ENCODE measurements at regions not wholly inside any gene's neighbourhood (a gene's known extent, or its start where the extent isn't known, plus 50 kb on each side); places are given as distances from the start of the nearest gene placed in this dataset.

- TF ChIP-seq REST (IDR thresholded peaks at IDR 0.05) (no peak), RXRA (IDR thresholded peaks at IDR 0.05) (no peak), NR2F2 (IDR thresholded peaks at IDR 0.05) (no peak), RAD21 (IDR thresholded peaks at IDR 0.05) (no peak), HNF4G (IDR thresholded peaks at IDR 0.05) (no peak)
Observed at GRCh38 chr10:4129866-4130477, 345.0 kb upstream of the KLF6 start (continued).

DNA sequence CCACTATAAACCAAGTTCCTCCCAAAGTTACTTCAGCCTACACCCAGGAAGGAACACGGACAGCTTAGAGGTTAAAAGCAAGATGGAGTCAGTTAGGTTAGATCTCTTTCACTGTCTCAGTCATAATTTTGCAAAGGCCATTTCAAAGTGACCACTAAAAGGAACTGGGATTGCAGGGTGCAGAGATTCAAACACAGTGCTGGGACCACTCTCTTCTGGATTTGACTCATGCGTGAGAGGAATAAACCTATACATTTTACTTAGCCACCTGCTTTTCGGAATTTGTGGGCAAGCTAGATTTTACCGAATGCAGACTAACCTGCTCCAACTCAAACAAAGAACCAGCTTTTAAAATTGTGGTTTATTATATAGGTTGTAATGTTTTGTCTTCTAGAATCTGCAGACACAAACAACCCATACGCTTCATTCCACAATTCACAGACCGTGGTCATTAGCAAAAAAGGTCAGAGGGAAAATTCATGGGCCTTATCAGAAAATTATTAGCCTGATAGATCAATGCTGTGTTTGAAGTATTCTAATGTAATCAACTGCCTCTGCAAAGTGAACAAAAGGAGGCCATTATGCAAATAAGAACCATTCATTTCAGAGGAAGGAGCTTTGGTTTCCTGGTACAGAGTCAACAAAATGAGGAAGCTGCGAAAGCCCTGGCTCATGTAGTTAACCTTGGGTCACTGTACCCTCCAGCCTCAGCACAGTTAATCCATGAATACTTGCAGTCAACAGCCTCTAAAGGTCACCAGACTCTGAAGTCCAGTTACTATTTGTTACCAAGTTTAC lies 342.7 kb upstream of the KLF6 start:
- Histone ChIP-seq H3K27me3 (ENCODE audit: control insufficient read depth in 4 of 4, insufficient read depth in 4 of 4, low read length in 3 of 4) (no peaks in the 10 kb centered on the region), H3K9ac (ENCODE audit: low read depth in 1 of 2, low read length in 2 of 2) (no peak overlapping the region), H3K4me3 (ENCODE audit: low read depth in 1 of 3, low read length in 3 of 3) (no peak overlapping the region), H3K36me3 (ENCODE audit: control insufficient read depth in 4 of 4, insufficient read depth in 3 of 4, low read depth in 1 of 4, low read length in 3 of 4) (no peaks in the 10 kb centered on the region), H3K27ac (ENCODE audit: low read depth in 1 of 2, low read length in 2 of 2) (no peak overlapping the region), H3K4me1 (ENCODE audit: control insufficient read depth in 4 of 4, insufficient read depth in 4 of 4, low read length in 3 of 4) (no peaks in the 10 kb centered on the region), H3K9me3 (ENCODE audit: control insufficient read depth in 4 of 4, low read length in 3 of 4) (peaks cover 0 to 5% (median under 1%) of the 10 kb centered on the region in 4 donors)
- 63% methylated on average over 7 of the region's 7 CpGs for WGBS
- DNase-seq (ENCODE audit: low spot score): no peak
- no peak for TF ChIP-seq FOXA1 (IDR thresholded peaks at IDR 0.05)
- peak; percentile 24 for TF ChIP-seq SP1 (IDR thresholded peaks at IDR 0.05)
- TF ChIP-seq HNF4G (IDR thresholded peaks at IDR 0.05): no peak
- TF ChIP-seq RAD21 (IDR thresholded peaks at IDR 0.05): peak in 1 of 2 donors; percentile 29
- TF ChIP-seq REST (IDR thresholded peaks at IDR 0.05): no peak
- TF ChIP-seq MAX (IDR thresholded peaks at IDR 0.05): no peak
- TF ChIP-seq, protein P1, sequence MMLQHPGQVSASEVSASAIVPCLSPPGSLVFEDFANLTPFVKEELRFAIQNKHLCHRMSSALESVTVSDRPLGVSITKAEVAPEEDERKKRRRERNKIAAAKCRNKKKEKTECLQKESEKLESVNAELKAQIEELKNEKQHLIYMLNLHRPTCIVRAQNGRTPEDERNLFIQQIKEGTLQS (IDR thresholded peaks at IDR 0.05): no peak
- TF ChIP-seq, protein P2, sequence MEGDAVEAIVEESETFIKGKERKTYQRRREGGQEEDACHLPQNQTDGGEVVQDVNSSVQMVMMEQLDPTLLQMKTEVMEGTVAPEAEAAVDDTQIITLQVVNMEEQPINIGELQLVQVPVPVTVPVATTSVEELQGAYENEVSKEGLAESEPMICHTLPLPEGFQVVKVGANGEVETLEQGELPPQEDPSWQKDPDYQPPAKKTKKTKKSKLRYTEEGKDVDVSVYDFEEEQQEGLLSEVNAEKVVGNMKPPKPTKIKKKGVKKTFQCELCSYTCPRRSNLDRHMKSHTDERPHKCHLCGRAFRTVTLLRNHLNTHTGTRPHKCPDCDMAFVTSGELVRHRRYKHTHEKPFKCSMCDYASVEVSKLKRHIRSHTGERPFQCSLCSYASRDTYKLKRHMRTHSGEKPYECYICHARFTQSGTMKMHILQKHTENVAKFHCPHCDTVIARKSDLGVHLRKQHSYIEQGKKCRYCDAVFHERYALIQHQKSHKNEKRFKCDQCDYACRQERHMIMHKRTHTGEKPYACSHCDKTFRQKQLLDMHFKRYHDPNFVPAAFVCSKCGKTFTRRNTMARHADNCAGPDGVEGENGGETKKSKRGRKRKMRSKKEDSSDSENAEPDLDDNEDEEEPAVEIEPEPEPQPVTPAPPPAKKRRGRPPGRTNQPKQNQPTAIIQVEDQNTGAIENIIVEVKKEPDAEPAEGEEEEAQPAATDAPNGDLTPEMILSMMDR (IDR thresholded peaks at IDR 0.05; ENCODE audit: low read depth, low read length, missing input control): no peak
- no peak for TF ChIP-seq TAF1 (conservative IDR thresholded peaks at IDR 0.05)
- peak; percentile 54 for TF ChIP-seq YY1 (IDR thresholded peaks at IDR 0.05)
- TF ChIP-seq HNF4A (conservative IDR thresholded peaks at IDR 0.05): no peak
- no peak for TF ChIP-seq GABPA (IDR thresholded peaks at IDR 0.05 in 1 of 2, conservative IDR thresholded peaks at IDR 0.05 in 1 of 2)
- peak; percentile 50 for TF ChIP-seq NR2F2 (IDR thresholded peaks at IDR 0.05)
- no peak for TF ChIP-seq JUND (IDR thresholded peaks at IDR 0.05)
- TF ChIP-seq RXRA (IDR thresholded peaks at IDR 0.05): peak in 1 of 2 donors; percentile 36
- TF ChIP-seq EGR1 (IDR thresholded peaks at IDR 0.05; ENCODE audit: low read depth in 2 of 2): no peak
- TF ChIP-seq FOXA2 (IDR thresholded peaks at IDR 0.05): no peak
- TF ChIP-seq, protein P3, sequence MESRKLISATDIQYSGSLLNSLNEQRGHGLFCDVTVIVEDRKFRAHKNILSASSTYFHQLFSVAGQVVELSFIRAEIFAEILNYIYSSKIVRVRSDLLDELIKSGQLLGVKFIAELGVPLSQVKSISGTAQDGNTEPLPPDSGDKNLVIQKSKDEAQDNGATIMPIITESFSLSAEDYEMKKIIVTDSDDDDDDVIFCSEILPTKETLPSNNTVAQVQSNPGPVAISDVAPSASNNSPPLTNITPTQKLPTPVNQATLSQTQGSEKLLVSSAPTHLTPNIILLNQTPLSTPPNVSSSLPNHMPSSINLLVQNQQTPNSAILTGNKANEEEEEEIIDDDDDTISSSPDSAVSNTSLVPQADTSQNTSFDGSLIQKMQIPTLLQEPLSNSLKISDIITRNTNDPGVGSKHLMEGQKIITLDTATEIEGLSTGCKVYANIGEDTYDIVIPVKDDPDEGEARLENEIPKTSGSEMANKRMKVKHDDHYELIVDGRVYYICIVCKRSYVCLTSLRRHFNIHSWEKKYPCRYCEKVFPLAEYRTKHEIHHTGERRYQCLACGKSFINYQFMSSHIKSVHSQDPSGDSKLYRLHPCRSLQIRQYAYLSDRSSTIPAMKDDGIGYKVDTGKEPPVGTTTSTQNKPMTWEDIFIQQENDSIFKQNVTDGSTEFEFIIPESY (IDR thresholded peaks at IDR 0.05): no peak

All from liver (tissue), 8 donors.